ENCODE measurements at regions not wholly inside any gene's neighbourhood (a gene's known extent, or its start where the extent isn't known, plus 50 kb on each side); places are given as distances from the start of the nearest gene placed in this dataset.

DNA sequence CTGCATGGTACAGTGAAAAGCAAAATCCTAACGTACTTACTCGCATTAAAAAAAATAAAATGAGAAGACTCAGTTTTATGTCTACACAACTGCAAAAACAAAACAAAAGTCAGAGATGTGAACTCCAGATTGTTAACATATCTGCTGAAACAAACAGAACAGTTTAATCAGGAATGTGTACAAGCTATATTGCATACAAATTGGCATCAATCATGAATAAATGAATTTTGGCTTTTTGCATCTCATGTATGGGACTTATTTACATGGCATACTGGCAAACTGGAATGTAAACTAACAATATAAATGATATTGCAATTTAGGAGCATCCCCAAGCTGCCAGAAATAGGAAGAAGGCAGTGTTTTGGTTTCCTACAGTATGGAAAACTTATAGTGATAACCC, 79.6 kb upstream of the NSMCE3 start:
- no peak for DNase-seq

GRCh38 chr15:29348336-29348914, 78.8 kb upstream of the NSMCE3 start:
- DNase-seq = no peak

DNA sequence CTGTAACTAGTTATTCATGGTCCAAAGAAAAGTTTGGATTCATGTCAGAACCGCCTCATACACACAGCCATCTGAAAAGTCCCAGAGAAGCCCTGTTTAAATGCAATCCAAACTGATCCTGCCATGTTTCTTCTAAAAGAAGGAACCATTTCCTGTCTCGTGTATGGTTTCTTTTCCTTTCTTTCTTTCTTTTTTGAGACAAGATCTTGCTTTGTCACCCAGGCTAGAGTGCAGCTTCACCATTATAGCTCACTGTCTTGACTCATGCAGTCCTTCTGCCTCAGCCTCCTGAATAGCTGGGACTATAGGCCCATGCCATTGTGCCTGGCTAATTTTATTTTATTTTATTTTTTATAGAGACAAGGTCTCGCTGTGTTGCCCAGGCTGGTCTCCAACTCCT, 77.4 kb upstream of the NSMCE3 start:
- no peak for DNase-seq

DNA sequence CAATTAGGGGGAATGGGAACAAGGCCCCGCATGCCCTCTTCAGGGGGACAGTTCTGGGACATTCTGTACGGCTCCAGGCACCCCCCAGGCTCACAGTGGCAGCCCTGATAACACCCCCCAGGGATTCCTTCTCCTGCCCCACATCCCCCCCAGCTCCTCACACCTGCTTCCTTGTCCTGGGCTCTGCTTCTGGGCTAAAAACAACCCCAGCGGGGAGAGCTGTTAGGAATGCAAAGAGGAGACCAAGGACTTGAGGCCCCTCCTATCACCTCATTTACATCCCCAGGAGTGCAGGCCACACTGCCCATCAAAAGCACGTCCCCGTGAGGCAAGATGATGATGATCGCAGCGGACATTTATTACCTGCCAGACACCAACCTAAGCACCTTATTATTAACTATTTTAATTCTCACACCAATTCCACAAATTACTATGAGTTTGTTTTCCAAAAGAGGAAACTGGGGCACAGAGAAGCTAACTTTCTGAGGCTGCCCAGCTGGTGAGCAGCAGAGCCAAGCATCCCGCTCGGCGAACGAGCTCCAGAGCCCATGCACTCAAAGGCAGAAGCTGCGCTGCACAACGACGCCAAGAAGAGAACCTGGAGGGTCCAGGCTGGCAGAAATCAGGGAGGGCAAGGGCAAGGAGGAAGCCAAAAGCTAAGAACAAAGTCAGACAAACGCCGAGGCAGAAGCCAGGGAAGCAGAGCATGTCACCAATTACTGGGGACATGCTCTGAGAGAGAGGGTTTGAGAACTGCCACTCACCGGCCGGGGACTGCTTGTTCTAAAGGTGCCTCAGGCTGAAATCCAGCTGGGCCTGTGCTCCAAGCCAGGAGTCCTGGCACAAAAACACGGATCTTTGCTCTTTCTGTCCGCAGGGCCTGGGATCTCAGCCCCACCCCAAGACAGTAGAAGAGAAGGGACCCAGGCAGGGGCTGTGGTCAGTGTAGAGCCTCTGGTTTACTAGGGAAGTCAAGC, 76.2 kb upstream of the NSMCE3 start:
- DNase-seq = no peak

DNA sequence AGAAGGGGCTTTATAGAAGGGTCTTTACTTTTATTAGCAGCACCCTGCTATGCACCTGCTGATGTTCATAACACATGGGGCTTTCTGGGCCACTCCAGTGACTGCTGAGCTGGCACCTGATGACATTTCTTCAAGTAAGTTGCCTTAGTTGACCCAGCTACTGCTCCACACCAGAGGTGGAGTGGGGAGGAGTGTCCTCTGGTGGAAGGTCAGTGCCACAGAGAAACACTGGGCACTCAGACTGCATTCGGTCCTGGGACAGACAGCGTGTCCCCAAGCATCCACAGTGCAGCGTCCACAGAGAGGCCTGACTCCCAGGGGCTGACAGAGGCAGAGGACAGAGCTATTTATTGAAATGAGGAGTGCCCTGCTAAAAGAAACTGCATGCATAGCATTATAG, 74.9 kb upstream of the NSMCE3 start:
- no peak for DNase-seq

DNA sequence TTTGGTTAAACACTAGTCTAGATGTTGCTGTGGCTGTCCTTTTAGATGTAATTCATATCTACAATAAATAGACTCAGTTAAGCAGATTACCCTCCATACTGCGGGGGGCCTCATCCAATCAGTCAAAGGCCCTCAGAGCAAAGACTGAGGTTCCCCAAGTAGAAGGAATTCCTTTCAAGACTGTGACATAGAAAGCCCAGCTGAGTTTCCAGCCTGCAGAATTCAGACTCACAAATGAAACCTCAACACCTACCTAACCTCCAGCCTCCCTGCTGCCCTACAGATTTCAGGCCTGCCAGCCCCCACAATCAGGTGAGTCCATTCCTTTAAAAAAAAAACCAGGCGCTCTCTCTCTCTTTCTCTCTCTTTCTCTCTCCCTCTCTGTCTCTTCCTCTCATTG, 73.6 kb upstream of the NSMCE3 start:
- DNase-seq = no peak

DNA sequence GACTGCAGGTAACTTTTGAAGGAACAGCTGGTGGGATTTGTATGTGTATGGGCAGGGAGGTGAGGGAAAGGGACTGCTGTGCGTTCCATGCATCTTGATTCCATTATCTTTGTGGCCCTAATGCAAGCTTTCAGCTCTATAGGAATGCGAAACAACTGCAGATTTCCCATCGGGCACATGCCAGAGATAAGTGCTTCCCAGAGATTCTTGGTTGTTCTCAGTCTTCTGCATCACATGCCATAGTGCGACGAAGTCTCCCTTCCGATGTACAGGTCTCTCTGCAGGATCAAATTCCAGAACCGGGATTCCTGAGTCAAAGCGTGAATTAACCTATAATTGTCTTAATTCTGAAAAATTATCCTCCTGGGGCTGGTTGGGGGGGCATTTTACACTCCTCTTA, 72.6 kb upstream of the NSMCE3 start:
- no peak for DNase-seq

DNA sequence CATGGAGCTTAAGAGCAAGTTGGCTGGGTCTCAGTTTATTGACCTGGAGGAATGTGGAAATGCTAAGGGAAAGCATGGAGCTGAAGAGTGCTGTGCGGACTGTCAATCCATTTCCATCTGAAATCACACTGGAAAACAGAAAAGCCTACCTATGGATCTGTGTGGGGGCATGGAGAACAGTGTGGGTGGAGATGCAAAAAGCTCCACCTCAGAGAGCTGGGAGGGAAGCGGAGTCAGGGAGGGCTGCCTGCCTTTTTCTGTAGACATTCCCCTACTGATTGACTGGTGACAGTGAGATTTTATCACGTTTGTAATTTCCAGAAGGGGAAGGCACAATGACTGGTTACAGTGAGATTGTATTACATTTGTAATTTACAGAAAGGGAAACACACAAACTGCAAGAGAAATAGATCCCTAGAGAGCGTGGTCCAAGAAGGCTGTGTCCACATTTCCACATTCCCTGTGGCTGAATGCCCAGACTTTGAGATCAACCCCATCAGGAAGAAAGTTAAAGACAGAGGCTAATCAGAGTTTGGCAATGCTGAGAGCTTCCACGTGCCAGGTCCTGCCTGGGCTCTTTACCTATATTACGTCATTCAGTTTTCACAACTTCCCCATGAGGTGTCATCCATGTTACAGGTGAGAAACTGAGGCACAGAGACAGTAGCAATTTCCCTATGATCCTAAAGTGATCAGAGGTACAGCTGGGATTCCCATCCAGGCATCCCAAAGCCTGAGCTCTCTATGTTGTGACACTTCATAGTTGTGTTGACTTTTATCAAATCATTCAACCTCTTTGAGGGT, 67.7 kb upstream of the NSMCE3 start:
- no peak for DNase-seq

- no peak for DNase-seq
Measured at GRCh38 chr15:29334544-29334943, 64.9 kb upstream of the NSMCE3 start.

GRCh38 chr15:29333261-29333660, 63.6 kb upstream of the NSMCE3 start:
- no peak for DNase-seq

DNA sequence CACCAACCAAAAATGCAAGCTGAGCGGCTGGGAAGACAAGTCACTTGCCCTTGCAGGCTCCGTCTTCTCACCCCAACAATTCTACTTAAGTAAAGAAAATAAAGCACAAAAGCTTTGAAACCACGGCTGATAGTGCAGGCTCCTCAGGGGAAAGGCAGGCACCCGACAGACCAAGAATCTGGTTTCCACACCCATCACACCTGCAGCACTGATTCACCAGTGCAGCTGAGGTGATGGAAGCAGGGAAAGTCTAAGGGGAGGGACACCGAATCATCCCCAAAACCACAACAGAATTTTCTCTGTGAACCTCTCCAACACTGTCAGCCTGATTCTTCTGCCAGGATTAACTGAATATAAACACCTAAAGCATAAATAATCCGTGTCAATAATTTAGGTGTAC, 62.0 kb upstream of the NSMCE3 start:
- DNase-seq = no peak

- DNase-seq = no peak
Measured at GRCh38 chr15:29331071-29331470, 61.4 kb upstream of the NSMCE3 start.

GRCh38 chr15:29324746-29325145, 55.1 kb upstream of the NSMCE3 start:
- no peak for DNase-seq

DNA sequence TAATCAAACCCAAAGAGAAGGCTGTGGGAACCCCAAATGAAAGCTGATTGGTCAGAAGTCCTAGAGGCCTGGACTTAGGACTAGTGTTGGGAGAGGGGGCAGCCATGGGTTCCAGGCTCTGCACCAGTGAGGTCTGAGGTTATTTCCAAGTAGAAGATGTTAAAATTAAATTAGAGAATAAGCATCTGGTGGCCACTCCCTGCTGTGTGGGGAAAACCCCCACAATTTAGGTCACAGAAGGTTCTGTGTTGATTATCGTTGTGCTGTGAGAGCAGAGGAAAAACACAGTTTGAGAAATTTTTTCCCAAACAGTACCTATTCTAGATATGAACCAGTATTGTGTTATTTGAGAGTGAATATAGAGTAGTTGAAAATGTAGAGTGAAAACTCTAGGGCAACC, 53.9 kb upstream of the NSMCE3 start:
- no peak for DNase-seq

DNA sequence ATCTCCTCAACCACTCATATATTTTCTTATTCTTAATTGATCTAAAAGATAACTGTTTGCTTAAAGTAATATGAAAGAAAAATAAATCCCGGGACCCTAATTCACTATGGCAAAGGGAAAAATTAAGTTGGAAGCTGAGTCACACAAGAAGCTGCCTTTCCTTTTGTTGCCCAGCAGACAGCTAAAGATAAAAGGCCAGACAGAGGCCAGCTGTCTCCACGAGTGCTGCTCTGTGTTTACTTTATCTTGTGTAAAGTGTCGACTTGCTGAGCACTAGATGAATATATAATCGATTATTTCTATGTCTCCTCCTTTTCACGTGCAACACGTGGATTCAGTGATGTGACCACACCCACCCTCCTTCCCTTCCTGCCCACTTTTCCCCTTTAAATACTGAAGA, 52.8 kb upstream of the NSMCE3 start:
- peak; percentile 0 for DNase-seq

DNA sequence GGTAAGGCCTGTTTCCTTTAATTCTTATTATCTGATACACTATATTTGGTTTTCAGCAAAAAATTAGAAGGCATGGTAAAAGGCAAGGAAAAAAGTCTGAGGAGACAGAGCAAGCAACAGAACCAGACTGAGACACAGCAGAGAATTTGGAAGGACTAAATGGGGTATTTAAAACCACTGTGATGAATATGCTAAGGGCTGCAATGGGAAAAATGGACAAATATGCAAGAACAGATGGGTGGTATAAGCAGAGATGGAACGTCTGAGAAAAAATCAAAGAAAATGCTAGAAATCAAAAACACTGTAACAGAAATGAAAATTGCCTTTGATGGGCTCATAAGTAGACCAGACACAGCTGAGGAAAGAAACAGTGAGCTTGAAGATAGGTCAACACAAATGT, 50.8 kb upstream of the NSMCE3 start:
- DNase-seq = no peak

- no peak for DNase-seq
Measured at GRCh38 chr15:29319823-29320222, 50.2 kb upstream of the NSMCE3 start.
